ENCODE measurements at regions not wholly inside any gene's neighbourhood (a gene's known extent, or its start where the extent isn't known, plus 50 kb on each side); places are given as distances from the start of the nearest gene placed in this dataset.

GRCh38 chr1:215473943-215474342 is 93.2 kb upstream of the KCTD3 start (continued):
- TF ChIP-seq HCFC1 (IDR thresholded peaks at IDR 0.05; ENCODE audit: low read length) = no peak
- TF ChIP-seq CHD4 (IDR thresholded peaks at IDR 0.05) = no peak
- TF ChIP-seq SMAD1 (IDR thresholded peaks at IDR 0.05; ENCODE audit: low read depth, partially characterized antibody) = no peak

- no peak overlapping the region for H3K4me3 ChIP-seq
- H3K27ac ChIP-seq (ENCODE audit: control insufficient read depth, insufficient read depth) = no peak overlapping the region
- SMC1A ChIA-PET (ENCODE audit: uncharacterized antibody, unreplicated experiment) = no interaction called here
- no peaks in the 10 kb centered on the region for H3K36me3 ChIP-seq (ENCODE audit: control insufficient read depth in 2 of 2, insufficient read depth in 2 of 2, low read length in 1 of 2)
- no peaks in the 10 kb centered on the region for H4K20me1 ChIP-seq (ENCODE audit: control insufficient read depth, insufficient read depth)
- no peak for FAIRE-seq
- CTCF ChIA-PET = no interaction called here
- ATAC-seq = no peak
- POLR2A ChIA-PET = no interaction called here
- no peaks in the 10 kb centered on the region for H3K9me3 ChIP-seq (replicated peaks; ENCODE audit: control insufficient read depth, insufficient read depth, low read length)
- H3K4me1 ChIP-seq (ENCODE audit: control insufficient read depth, insufficient read depth, low read length) = no peaks in the 10 kb centered on the region
- intact Hi-C loops (cut with micrococcal nuclease; ENCODE audit: unreplicated experiment) = no loop called here
- TF ChIP-seq USF2 (IDR thresholded peaks at IDR 0.05; ENCODE audit: borderline replicate concordance, low read depth, low read length) (no peak), NR2C1 (IDR thresholded peaks at IDR 0.05) (no peak), CBX3 (IDR thresholded peaks at IDR 0.05; ENCODE audit: borderline replicate concordance, low read depth) (no peak), JUND (IDR thresholded peaks at IDR 0.05; ENCODE audit: low read depth, low read length) (no peak), CBFB (IDR thresholded peaks at IDR 0.05; ENCODE audit: low read depth) (no peak), RUNX3 (IDR thresholded peaks at IDR 0.05; ENCODE audit: low read length) (no peak)
- H3K4me2 ChIP-seq (ENCODE audit: control insufficient read depth, insufficient read depth) = no peak overlapping the region
- 60% methylated on average over 8 of the region's 8 CpGs for WGBS (ENCODE audit: insufficient coverage, insufficient replicate concordance, low lambda C conversion rate, missing lambda C conversion rate)
- no peak overlapping the region for H3K9ac ChIP-seq (ENCODE audit: control insufficient read depth, insufficient read depth, low read length)
- no peaks in the 10 kb centered on the region for H3K79me2 ChIP-seq (ENCODE audit: control insufficient read depth, insufficient read depth, low read length)
- in situ Hi-C loops (cut with MboI) = no loop called here
- BruUV-seq (replicated peaks) = no TSS peak
- no peak overlapping the region for H2AFZ ChIP-seq (ENCODE audit: control insufficient read depth, low read depth, low read length)
- H3K27me3 ChIP-seq (replicated peaks in 1 of 2; ENCODE audit: control insufficient read depth in 2 of 2, insufficient read depth in 2 of 2, low read length in 1 of 2) = no peaks in the 10 kb centered on the region
- no peak for DNase-seq (ENCODE audit: low read depth, low spot score)
- RAD21 ChIA-PET (ENCODE audit: unreplicated experiment) = no interaction called here
Observed at GRCh38 chr1:215474940-215475339, 92.2 kb upstream of the KCTD3 start.
